Activated CD4-positive, alpha-beta T cell treated with anti-CD3 and anti-CD28 coated beads for 36 hours (primary cell): ENCODE measurements at regions not wholly inside any gene's neighbourhood (a gene's known extent, or its start where the extent isn't known, plus 50 kb on each side); places are given as distances from the start of the nearest gene placed in this dataset.
A peak's percentile ranks its signal among the peaks of the same experiment; 100 is the strongest.

ENCODE experiments used
- ATAC-seq: fragments of 200-7000 bp; cut with Tn5 transposase; one replicate; pipeline ENCODE4 v1.10.0; 2021; ENCODE audit warnings: mild to moderate bottlenecking, moderate library complexity
- CTCF ChIA-PET: fragments of 350-600 bp; sonication (Branson Sonifier 250); formaldehyde crosslinking; loops from one replicate; lab custom pipeline; 2021; ENCODE audit warnings: antibody characterized with exemption; lab: Charles Lee
- POLR2A ChIA-PET: fragments of 350-600 bp; sonication (Branson Sonifier 250); formaldehyde crosslinking; loops from one replicate; lab custom pipeline; 2021; ENCODE audit warnings: antibody characterized with exemption, inconsistent platforms; lab: Charles Lee
- DNase-seq: peaks from one replicate; pipeline ENCODE4 v3.0.0-alpha.2; 2020
- H3K27ac Mint-ChIP-seq: one replicate; pipeline ENCODE4 v1.8.0; 2021; ENCODE audit warnings: mixed read lengths
- H3K27me3 Mint-ChIP-seq: one replicate; pipeline ENCODE4 v1.8.0; 2021; ENCODE audit warnings: mixed read lengths
- H3K36me3 Mint-ChIP-seq: one replicate; pipeline ENCODE4 v1.8.0; 2021; ENCODE audit warnings: low read depth, mixed read lengths
- H3K4me1 Mint-ChIP-seq: one replicate; pipeline ENCODE4 v1.8.0; 2021; ENCODE audit warnings: mixed read lengths
- H3K4me3 Mint-ChIP-seq: one replicate; pipeline ENCODE4 v1.8.0; 2021; ENCODE audit warnings: mild to moderate bottlenecking, moderate library complexity, mixed read lengths
- H3K9me3 Mint-ChIP-seq: one replicate; pipeline ENCODE4 v1.8.0; 2021; ENCODE audit warnings: low read depth, mixed read lengths
- intact Hi-C, 2 experiments: fragments of 100-400 bp; cut with DNase I in 1 of 2; cut with micrococcal nuclease in 1 of 2; formaldehyde crosslinking; loops; one replicate each; pipeline versions ENCODE4 v1.14.2 to v1.15.1; 2022 to 2024; cut with DNase I, micrococcal nuclease

DNA sequence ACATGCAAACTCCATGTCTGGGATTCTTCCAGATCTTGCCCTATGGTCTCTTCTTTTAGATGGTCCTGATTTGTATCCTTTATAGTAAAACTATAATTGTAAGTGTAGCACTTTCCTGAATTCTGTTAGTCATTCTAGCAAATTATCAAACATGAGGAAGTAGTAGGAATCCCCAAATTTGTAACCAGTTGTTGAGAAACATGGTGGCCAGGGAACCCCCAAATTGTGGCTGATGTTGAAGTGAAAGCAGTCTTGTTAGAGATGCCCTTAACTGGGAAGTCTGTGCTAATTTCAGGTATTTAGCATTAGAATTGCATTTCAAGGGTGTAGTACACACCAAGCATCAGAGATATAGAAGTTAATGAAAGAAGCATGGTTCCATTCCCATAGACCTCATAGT lies 180.4 kb upstream of the STT3B start:
- H3K27ac Mint-ChIP-seq = no peak overlapping the region
- no peak overlapping the region for H3K4me3 Mint-ChIP-seq
- POLR2A ChIA-PET = no interaction called here
- H3K36me3 Mint-ChIP-seq = no peaks in the 10 kb centered on the region
- ATAC-seq (no peak), DNase-seq (no peak)
- peaks cover 6% of the 10 kb centered on the region for H3K9me3 Mint-ChIP-seq
- CTCF ChIA-PET = no interaction called here
- H3K27me3 Mint-ChIP-seq = no peaks in the 10 kb centered on the region
- peaks cover 8% of the 10 kb centered on the region for H3K4me1 Mint-ChIP-seq
- intact Hi-C loops = loop anchor here in 1 of 2 experiments (5.0 kb wide), 1 partner anchor 580 kb away; no protein-coding TSS in a partner anchor

DNA sequence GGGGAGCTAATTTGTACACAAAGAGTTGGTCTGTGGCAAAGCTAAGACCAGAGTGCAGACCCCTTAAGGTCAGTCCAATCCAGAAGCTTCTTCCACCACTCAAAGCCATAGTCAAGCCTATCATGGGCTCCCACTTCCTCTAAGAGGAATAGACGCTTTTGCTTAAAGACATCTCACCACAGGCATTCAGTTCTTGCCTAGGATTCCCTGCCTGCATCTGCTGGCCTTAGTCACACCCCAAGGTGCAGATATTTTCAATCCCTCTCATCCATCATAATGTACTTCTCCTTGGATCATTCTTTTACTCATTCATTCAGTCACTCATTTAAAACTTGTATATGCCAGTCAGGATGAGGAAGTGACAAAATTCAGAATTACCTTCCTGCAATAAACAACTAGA lies 179.6 kb upstream of the STT3B start:
- intact Hi-C loops = loop anchor here in 1 of 2 experiments (5.0 kb wide), 1 partner anchor 581 kb away; no protein-coding TSS in a partner anchor
- H3K36me3 Mint-ChIP-seq = no peaks in the 10 kb centered on the region
- no peak overlapping the region for H3K4me3 Mint-ChIP-seq
- H3K27me3 Mint-ChIP-seq = no peaks in the 10 kb centered on the region
- H3K4me1 Mint-ChIP-seq = peaks cover 16% of the 10 kb centered on the region
- H3K9me3 Mint-ChIP-seq = peaks cover 6% of the 10 kb centered on the region
- ATAC-seq (no peak), DNase-seq (no peak)
- POLR2A ChIA-PET = no interaction called here
- CTCF ChIA-PET = no interaction called here
- H3K27ac Mint-ChIP-seq = no peak overlapping the region

DNA sequence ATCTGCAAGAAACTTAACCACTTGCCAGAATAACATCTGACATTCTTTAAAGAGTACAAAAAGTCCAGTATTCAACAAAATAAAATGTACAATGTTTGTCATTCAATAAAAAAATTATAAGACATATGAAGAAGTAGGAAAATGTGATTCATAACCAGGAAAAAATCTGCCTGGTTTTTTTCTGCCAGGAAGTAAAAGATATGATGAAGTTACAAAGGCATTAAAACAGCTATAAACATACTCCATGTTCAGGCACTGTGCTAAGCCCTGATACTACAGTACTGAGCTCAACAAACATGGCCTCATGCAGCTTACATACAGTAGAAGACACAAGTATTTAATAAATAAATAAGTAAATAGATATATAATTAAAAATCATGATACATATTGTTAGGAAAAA lies 178.4 kb upstream of the STT3B start:
- Mint-ChIP-seq H3K4me1 (peaks cover 16% of the 10 kb centered on the region), H3K9me3 (peaks cover 6% of the 10 kb centered on the region), H3K27me3 (no peaks in the 10 kb centered on the region), H3K36me3 (no peaks in the 10 kb centered on the region), H3K4me3 (no peak overlapping the region), H3K27ac (no peak overlapping the region)
- intact Hi-C loops = loop anchor here in 1 of 2 experiments (5.0 kb wide), 1 partner anchor 582 kb away; no protein-coding TSS in a partner anchor
- POLR2A ChIA-PET = no interaction called here
- no peak for DNase-seq
- CTCF ChIA-PET = interaction anchor here (0.8 to 1.3 kb wide), 3 partner anchors 8 to 28 kb away, joined by 3 read pairs; no protein-coding TSS in a partner anchor
- ATAC-seq = no peak

DNA sequence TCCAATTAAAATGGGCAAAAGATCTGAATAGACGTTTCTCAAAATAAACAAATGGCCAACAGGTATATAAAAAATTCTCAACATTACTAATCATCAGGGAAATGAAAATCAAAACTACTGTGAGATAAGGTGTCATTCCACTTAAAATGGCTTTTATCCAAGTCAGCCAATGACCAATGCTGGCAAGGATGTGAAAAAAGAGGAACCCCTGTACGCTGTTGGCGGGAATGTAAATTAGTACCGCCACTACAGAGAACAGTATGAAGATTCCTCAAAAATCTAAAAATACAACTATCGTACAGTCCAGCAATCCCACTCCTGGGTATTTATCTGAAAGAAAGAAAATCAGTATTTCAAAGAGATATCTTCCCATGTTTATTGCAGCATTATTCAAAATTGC lies 176.9 kb upstream of the STT3B start:
- CTCF ChIA-PET = interaction anchor here (1.3 kb wide), 1 partner anchor 10 kb away, joined by 3 read pairs; no protein-coding TSS in a partner anchor

DNA sequence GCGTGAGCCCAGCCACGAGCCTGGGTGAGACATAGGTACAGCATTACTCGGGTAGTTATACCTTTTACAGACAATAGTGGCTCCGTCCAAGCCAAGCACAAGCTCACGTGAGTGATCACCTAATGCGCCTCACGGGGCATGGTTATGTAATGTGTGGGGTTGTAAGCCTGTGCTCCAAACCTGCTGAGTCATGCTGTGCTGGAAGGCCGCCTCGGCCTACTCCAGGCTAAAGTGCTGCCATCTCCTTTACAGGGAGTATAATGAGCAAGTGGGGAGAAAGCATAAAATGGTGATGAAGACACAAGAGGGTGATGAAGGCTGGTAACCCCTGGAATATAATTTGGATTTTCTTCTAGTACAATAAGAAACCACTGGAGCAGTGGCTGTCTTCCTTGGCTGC lies 175.8 kb upstream of the STT3B start:
- ChIA-PET CTCF (no interaction called here), POLR2A (interaction anchor here (0.7 kb wide), 1 partner anchor 25 kb away, joined by 3 read pairs; no protein-coding TSS in a partner anchor)
- peak; percentile 23 for DNase-seq
- Mint-ChIP-seq H3K36me3 (no peaks in the 10 kb centered on the region), H3K27me3 (no peaks in the 10 kb centered on the region), H3K9me3 (peaks cover 6% of the 10 kb centered on the region), H3K27ac (no peak overlapping the region), H3K4me3 (no peak overlapping the region), H3K4me1 (peaks cover 17% of the 10 kb centered on the region)
- intact Hi-C loops = loop anchor here in 1 of 2 experiments (1.0 kb wide), 1 partner anchor 105 kb away; no protein-coding TSS in a partner anchor
- peak; percentile 17 for ATAC-seq

More for the DNA sequence above, 176.9 kb upstream of the STT3B start:
- no peak for ATAC-seq
- Mint-ChIP-seq H3K9me3 (peaks cover 6% of the 10 kb centered on the region), H3K36me3 (no peaks in the 10 kb centered on the region), H3K4me3 (no peak overlapping the region), H3K27me3 (no peaks in the 10 kb centered on the region), H3K27ac (no peak overlapping the region), H3K4me1 (peaks cover 16% of the 10 kb centered on the region)
- no peak for DNase-seq
- intact Hi-C loops = no loop called here
- POLR2A ChIA-PET = no interaction called here

DNA sequence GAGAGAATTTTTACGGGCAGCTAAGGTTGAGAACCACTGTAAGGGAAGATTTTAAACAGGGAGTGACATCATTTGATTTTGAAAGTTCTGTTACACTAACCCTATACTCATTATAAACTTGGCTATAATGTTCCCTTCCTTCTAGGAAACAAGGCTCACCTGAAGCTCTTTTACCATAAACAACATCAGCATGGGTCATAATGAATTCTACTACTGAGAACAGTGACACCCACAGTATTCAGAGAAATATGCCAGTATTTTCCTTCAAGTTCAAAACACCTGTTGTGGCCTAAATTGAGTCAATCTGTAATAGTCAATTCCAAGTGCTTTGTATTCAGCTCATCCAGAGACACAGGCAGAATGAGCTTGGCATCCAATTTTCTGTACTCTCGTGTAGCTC lies 175.3 kb upstream of the STT3B start:
- peaks cover 17% of the 10 kb centered on the region for H3K4me1 Mint-ChIP-seq
- no peaks in the 10 kb centered on the region for H3K27me3 Mint-ChIP-seq
- DNase-seq = no peak
- ATAC-seq = peak; percentile 85
- CTCF ChIA-PET = no interaction called here
- H3K36me3 Mint-ChIP-seq = no peaks in the 10 kb centered on the region
- POLR2A ChIA-PET = interaction anchor here (0.7 kb wide), 2 partner anchors 9 to 26 kb away, joined by 3 read pairs; no protein-coding TSS in a partner anchor
- peak overlapping the region; percentile 1 for H3K27ac Mint-ChIP-seq
- no peak overlapping the region for H3K4me3 Mint-ChIP-seq
- intact Hi-C loops = loop anchor here in 1 of 2 experiments (1.0 kb wide), 1 partner anchor 105 kb away; no protein-coding TSS in a partner anchor
- H3K9me3 Mint-ChIP-seq = peaks cover 2% of the 10 kb centered on the region

DNA sequence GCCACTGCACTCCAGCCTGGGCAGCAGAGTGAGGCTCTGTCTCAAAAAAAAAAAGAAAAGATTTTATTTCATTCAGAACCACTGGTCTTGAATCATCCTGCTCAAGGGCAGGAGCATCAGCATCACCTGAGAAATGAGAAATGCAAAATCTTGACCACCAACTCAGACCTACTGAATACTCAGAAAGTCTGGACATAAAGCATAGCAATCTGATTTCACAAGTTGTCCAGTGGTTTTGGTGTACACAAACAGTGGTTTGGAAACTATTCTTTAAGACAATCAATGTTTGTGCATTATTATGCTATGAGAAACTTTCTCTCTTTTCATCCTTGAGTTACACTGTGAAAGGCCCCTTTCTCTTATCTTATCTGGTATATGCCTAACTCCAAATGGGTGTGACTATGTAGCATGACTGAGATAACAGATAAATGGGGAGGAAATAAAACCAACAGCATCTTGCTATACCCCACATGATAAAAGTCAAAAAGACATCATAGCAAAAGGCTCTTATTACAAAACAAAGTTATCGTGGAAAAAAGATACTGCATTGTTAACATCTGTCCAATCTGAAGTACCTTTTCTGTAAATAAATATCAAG lies 174.2 kb upstream of the STT3B start:
- Mint-ChIP-seq H3K4me1 (peaks cover 17% of the 10 kb centered on the region), H3K27me3 (no peaks in the 10 kb centered on the region), H3K4me3 (no peak overlapping the region), H3K36me3 (no peaks in the 10 kb centered on the region), H3K27ac (no peak overlapping the region), H3K9me3 (peaks cover 2% of the 10 kb centered on the region)
- ChIA-PET CTCF (no interaction called here), POLR2A (no interaction called here)
- DNase-seq (no peak), ATAC-seq (no peak)
- intact Hi-C loops = no loop called here

DNA sequence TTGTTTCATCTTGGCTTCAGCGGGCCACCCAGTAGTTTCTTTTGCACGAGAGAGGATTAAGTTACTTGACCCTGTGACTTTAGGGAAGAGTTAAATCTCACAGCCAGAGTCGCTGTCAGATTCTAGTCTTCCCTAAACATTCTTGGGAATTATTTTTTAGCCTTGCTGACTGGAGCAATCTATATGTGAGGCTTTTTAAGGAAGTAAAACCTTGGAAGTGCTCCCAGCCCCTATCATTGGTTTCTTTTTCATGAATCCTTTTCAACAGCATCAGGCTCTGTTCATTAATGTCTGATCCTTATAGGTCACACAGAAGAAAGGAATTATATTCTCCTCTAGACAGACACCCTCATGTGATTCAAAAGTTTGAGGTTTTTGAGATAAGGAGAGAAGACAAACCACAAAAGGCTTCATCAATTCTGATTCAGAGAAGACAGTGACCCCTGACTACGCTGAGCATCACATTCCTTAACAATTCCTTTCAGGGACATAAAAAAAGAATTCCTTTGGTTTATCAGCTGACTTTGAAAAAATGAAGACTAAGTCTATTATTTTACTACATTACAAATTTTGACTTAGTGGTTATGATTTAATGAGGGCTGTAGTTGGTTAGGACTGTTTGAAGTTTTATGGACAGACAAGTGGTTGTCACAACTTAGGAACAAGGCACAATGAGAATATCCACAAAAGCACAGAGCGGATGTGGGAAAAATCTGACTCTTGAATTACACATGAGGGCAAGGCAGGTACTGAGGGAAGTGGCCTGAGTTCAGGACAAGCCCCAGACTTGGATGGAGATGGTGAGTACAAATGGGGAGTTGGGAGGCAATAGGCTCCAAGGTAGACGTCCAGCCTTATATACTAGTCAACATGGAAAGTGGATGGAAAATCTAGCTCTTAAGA lies 171.1 kb upstream of the STT3B start:
- H3K4me3 Mint-ChIP-seq = no peak overlapping the region

DNA sequence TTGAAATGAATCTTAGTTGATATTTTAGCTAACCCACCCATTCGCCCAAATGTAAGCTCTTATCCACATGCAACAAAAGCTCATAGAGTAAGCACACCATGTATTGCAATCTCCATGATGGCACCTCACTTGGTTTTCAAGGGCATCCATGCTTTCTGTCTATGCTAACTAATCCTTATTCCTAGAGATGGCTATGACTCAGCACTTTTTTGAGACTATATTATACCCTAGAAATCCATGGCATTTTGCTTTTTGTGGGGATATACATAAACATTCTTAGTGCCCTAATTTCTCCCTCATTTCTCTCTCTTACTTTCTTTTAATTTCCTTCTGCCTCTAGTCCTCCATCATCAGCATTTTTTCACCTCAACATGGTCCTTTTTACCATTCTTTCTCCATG lies 168.5 kb upstream of the STT3B start:
- no peaks in the 10 kb centered on the region for H3K27me3 Mint-ChIP-seq
- intact Hi-C loops = no loop called here
- no peak overlapping the region for H3K27ac Mint-ChIP-seq
- peaks cover 4% of the 10 kb centered on the region for H3K4me1 Mint-ChIP-seq
- peaks cover 2% of the 10 kb centered on the region for H3K9me3 Mint-ChIP-seq
- no peak overlapping the region for H3K4me3 Mint-ChIP-seq
- POLR2A ChIA-PET = no interaction called here
- no peak for DNase-seq
- CTCF ChIA-PET = interaction anchor here (1.0 kb wide), 1 partner anchor 56 kb away, joined by 3 read pairs; no protein-coding TSS in a partner anchor
- ATAC-seq = no peak
- H3K36me3 Mint-ChIP-seq = no peaks in the 10 kb centered on the region

More for the DNA sequence above, 171.1 kb upstream of the STT3B start:
- no peaks in the 10 kb centered on the region for H3K27me3 Mint-ChIP-seq
- ATAC-seq (no peak), DNase-seq (no peak)
- ChIA-PET POLR2A (no interaction called here), CTCF (no interaction called here)
- H3K9me3 Mint-ChIP-seq = peaks cover 2% of the 10 kb centered on the region
- peaks cover 19% of the 10 kb centered on the region for H3K4me1 Mint-ChIP-seq
- intact Hi-C loops = no loop called here
- no peak overlapping the region for H3K27ac Mint-ChIP-seq
- H3K36me3 Mint-ChIP-seq = no peaks in the 10 kb centered on the region

DNA sequence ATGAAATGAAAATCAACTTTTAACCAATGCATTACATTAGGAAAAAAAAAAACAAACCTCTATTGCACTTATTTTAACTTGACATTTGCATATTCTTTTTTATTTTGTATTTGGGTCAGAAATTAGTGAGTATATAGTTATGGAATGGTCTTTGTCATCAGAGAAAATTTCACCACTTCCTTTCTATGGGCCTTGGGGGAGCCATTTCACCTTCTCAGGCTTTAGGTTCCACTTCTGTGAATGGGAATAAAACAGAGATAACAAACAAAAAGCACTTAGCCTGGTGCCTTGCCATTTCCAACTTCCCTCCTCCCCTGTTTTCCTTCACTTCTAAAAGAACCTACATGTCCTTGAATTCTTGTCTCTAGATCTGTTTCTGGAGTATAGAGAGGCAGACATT lies 168.0 kb upstream of the STT3B start:
- CTCF ChIA-PET = interaction anchor here (0.6 to 1.0 kb wide), 2 partner anchors 57 to 1928 kb away, joined by 3 read pairs; no protein-coding TSS in a partner anchor
- ATAC-seq = no peak
- H3K27ac Mint-ChIP-seq = no peak overlapping the region
- peaks cover 2% of the 10 kb centered on the region for H3K9me3 Mint-ChIP-seq
- H3K27me3 Mint-ChIP-seq = no peaks in the 10 kb centered on the region
- intact Hi-C loops = no loop called here
- no peak overlapping the region for H3K4me3 Mint-ChIP-seq
- peaks cover 4% of the 10 kb centered on the region for H3K4me1 Mint-ChIP-seq
- DNase-seq = no peak
- H3K36me3 Mint-ChIP-seq = no peaks in the 10 kb centered on the region
- POLR2A ChIA-PET = no interaction called here

DNA sequence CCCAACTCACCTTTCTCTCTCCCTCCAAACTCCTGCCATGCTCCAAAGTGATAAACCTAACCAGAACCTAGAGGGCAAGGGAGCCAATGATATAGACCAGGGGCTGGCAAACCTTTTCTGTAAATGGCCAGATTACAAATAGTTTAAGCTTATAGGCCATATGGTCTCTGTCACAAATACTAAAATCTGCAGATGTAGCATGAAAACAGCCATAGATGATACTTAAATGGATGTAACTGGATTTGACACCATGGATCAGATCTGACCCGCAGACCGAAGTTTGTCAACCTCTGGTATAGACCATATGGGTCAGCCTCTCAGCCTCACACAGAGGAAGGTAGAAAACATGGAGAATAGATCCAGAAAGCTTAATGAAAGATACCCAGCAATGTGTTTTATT lies 165.2 kb upstream of the STT3B start:
- no peak for ATAC-seq
- ChIA-PET CTCF (interaction anchor here (1.2 kb wide), 1 partner anchor 23 kb away, joined by 4 read pairs; no protein-coding TSS in a partner anchor), POLR2A (no interaction called here)
- Mint-ChIP-seq H3K9me3 (peaks cover 2% of the 10 kb centered on the region), H3K27me3 (no peaks in the 10 kb centered on the region), H3K36me3 (no peaks in the 10 kb centered on the region), H3K4me1 (peaks cover 3% of the 10 kb centered on the region), H3K27ac (no peak overlapping the region), H3K4me3 (no peak overlapping the region)
- intact Hi-C loops = no loop called here
- no peak for DNase-seq
